H1 (cell line): ENCODE measurements at regions not wholly inside any gene's neighbourhood (a gene's known extent, or its start where the extent isn't known, plus 50 kb on each side); places are given as distances from the start of the nearest gene placed in this dataset.

Experiments used
- CTCF ChIA-PET: fragments of 300-600 bp; sonication (Branson Sonifier 250); formaldehyde crosslinking; loops from one replicate; lab custom pipeline; 2021; ENCODE audit not compliant: partially characterized antibody; lab: Charles Lee
- POLR2A ChIA-PET: fragments of 300-600 bp; sonication (Branson Sonifier 250); formaldehyde crosslinking; loops from one replicate; lab custom pipeline; 2021; ENCODE audit warnings: inconsistent platforms; ENCODE audit not compliant: partially characterized antibody; lab: Charles Lee
- DNase-seq, 2 experiments: peaks; one replicate each; pipeline versions ENCODE4 v3.0.0 to v3.0.0-alpha.2; 2010 to 2022; ENCODE audit warnings: low spot score in 2 of 2, low read depth in 1 of 2, mixed read lengths in 1 of 2
- FAIRE-seq: peaks from 2 replicates; lab custom pipeline; 2011; peaks lifted over from hg19 to GRCh38; lab: Jason Lieb, UNC
- H2AFZ ChIP-seq: 2 replicates; pipeline ENCODE4 v1.8.1; 2012; ENCODE audit warnings: low read length, inconsistent platforms
- H2AK5ac ChIP-seq: 2 replicates; pipeline ENCODE4 v1.6.1; 2013; ENCODE audit warnings: low read depth, low read length
- H2BK120ac ChIP-seq: replicated peaks from 2 replicates; pipeline ENCODE3; 2013; ENCODE audit warnings: low read depth, low read length, inconsistent platforms
- H2BK12ac ChIP-seq: 2 replicates; pipeline ENCODE4 v1.6.1; 2013; ENCODE audit warnings: low read depth, low read length
- H2BK15ac ChIP-seq: 2 replicates; pipeline ENCODE4 v1.6.1; 2013; ENCODE audit warnings: low read length
- H2BK20ac ChIP-seq: 2 replicates; pipeline ENCODE4 v1.6.1; 2013; ENCODE audit warnings: low read length
- H2BK5ac ChIP-seq: 2 replicates; pipeline ENCODE4 v1.6.1; 2013; ENCODE audit warnings: low read depth, low read length
- H3K14ac ChIP-seq: 2 replicates; pipeline ENCODE4 v1.6.1; 2013; ENCODE audit warnings: inconsistent platforms; ENCODE audit not compliant: insufficient read length
- H3K18ac ChIP-seq: 2 replicates; pipeline ENCODE4 v1.6.1; 2013; ENCODE audit warnings: low read length; ENCODE audit errors: extremely low read depth
- H3K23ac ChIP-seq: 2 replicates; pipeline ENCODE4 v1.6.1; 2013; ENCODE audit warnings: inconsistent platforms; ENCODE audit not compliant: insufficient read length
- H3K23me2 ChIP-seq: 2 replicates; pipeline ENCODE4 v1.6.1; 2013; ENCODE audit warnings: low read depth, low read length
- H3K27ac ChIP-seq: 2 replicates; pipeline ENCODE4 v1.6.1; 2011; ENCODE audit warnings: low read depth, low read length, inconsistent platforms
- H3K27me3 ChIP-seq, 4 experiments: replicated peaks in 1 of 4; 1 replicate in 1 of 4; 2 replicates in 3 of 4; pipeline versions ENCODE4 v1.6.1 to v1.8.1; 2011 to 2013; ENCODE audit warnings: low read length in 3 of 4, mild to moderate bottlenecking in 3 of 4, inconsistent platforms in 2 of 4, mixed read lengths in 2 of 4, moderate library complexity in 1 of 4; ENCODE audit not compliant: control insufficient read depth in 3 of 4, insufficient read depth in 3 of 4; ENCODE audit errors: extremely low read depth in 1 of 4
- H3K36me3 ChIP-seq, 4 experiments: 2 replicates each; pipeline versions ENCODE4 v1.6.1 to v1.8.1; 2011 to 2013; ENCODE audit warnings: mild to moderate bottlenecking in 4 of 4, low read length in 3 of 4, moderate library complexity in 2 of 4, control low read depth in 1 of 4, inconsistent platforms in 1 of 4; ENCODE audit not compliant: insufficient read depth in 4 of 4, control insufficient read depth in 2 of 4
- H3K4ac ChIP-seq: replicated peaks from 2 replicates; pipeline ENCODE3; 2013; ENCODE audit warnings: low read length, low read depth, mixed read lengths, inconsistent platforms; ENCODE audit not compliant: insufficient read length
- H3K4me1 ChIP-seq, 4 experiments: replicated peaks in 1 of 4; 1 replicate in 1 of 4; 2 replicates in 3 of 4; pipeline versions ENCODE4 v1.6.1 to v1.8.1; 2011 to 2013; ENCODE audit warnings: low read length in 3 of 4, inconsistent platforms in 2 of 4, mixed read lengths in 1 of 4; ENCODE audit not compliant: insufficient read depth in 4 of 4, control insufficient read depth in 3 of 4
- H3K4me2 ChIP-seq, 2 experiments: 2 replicates each; pipeline versions ENCODE4 v1.6.1 to v1.8.1; 2011 to 2013; ENCODE audit warnings: low read depth in 2 of 2, low read length in 2 of 2, control low read depth in 1 of 2, inconsistent platforms in 1 of 2, mild to moderate bottlenecking in 1 of 2; ENCODE audit not compliant: insufficient read depth in 1 of 2
- H3K4me3 ChIP-seq, 4 experiments: fragments of 200-600, 300-600 bp in 1 of 4; sonication (generic), shearing (Covaris generic), sonication (Bioruptor Twin) in 1 of 4; 2 replicates each; pipeline versions ENCODE4 v1.5.1 to v1.8.1; 2011 to 2016; ENCODE audit warnings: low read length in 4 of 4, low read depth in 3 of 4, control low read depth in 2 of 4, inconsistent platforms in 2 of 4, mild to moderate bottlenecking in 2 of 4, mixed read lengths in 1 of 4, moderate library complexity in 1 of 4; ENCODE audit not compliant: insufficient read depth in 2 of 4; ENCODE audit errors: extremely low read depth in 1 of 4
- H3K56ac ChIP-seq: replicated peaks from 2 replicates; pipeline ENCODE3; 2013; ENCODE audit warnings: low read depth, mild to moderate bottlenecking, mixed read lengths, low read length, inconsistent platforms; ENCODE audit not compliant: insufficient read length
- H3K79me1 ChIP-seq: 2 replicates; pipeline ENCODE4 v1.6.1; 2013; ENCODE audit warnings: low read depth, low read length, control low read depth
- H3K79me2 ChIP-seq, 2 experiments: 2 replicates each; pipeline versions ENCODE4 v1.6.1 to v1.8.1; 2012 to 2013; ENCODE audit warnings: low read length in 2 of 2, mild to moderate bottlenecking in 2 of 2, inconsistent platforms in 1 of 2; ENCODE audit not compliant: insufficient read depth in 2 of 2, control insufficient read depth in 1 of 2
- H3K9ac ChIP-seq, 4 experiments: replicated peaks in 1 of 4; 1 replicate in 1 of 4; 2 replicates in 3 of 4; pipeline versions ENCODE4 v1.6.1 to v1.8.1; 2011 to 2013; ENCODE audit warnings: low read depth in 3 of 4, low read length in 3 of 4, control low read depth in 2 of 4, mild to moderate bottlenecking in 2 of 4, moderate library complexity in 2 of 4, inconsistent platforms in 1 of 4; ENCODE audit errors: extremely low read depth in 1 of 4
- H3K9me3 ChIP-seq, 2 experiments: 2 replicates each; pipeline versions ENCODE4 v1.6.1 to v1.8.1; 2012 to 2013; ENCODE audit warnings: mild to moderate bottlenecking in 2 of 2, moderate library complexity in 2 of 2, control low read depth in 1 of 2, inconsistent platforms in 1 of 2, low read depth in 1 of 2, low read length in 1 of 2, mixed read lengths in 1 of 2; ENCODE audit not compliant: insufficient read depth in 2 of 2
- H4K20me1 ChIP-seq, 2 experiments: replicated peaks in 1 of 2; 2 replicates each; pipeline versions ENCODE3 to v1.8.1; 2011 to 2013; ENCODE audit warnings: inconsistent platforms in 2 of 2, low read length in 2 of 2, mild to moderate bottlenecking in 1 of 2; ENCODE audit not compliant: insufficient read depth in 2 of 2, control insufficient read depth in 1 of 2
- H4K5ac ChIP-seq: 2 replicates; pipeline ENCODE4 v1.6.1; 2013; ENCODE audit warnings: low read length, low read depth, mixed read lengths, inconsistent platforms; ENCODE audit not compliant: insufficient read length
- H4K8ac ChIP-seq: 2 replicates; pipeline ENCODE4 v1.8.0; 2013; ENCODE audit warnings: mild to moderate bottlenecking, moderate library complexity, low read length, inconsistent platforms; ENCODE audit not compliant: insufficient read depth; ENCODE audit errors: extremely low read depth
- H4K91ac ChIP-seq: replicated peaks from 2 replicates; pipeline ENCODE3; 2013; ENCODE audit warnings: low read length, mixed read lengths, inconsistent platforms; ENCODE audit not compliant: insufficient read length
- SIN3A ChIP-seq, 2 experiments: IDR thresholded peaks in 1 of 2; conservative IDR thresholded peaks in 1 of 2; 2 replicates each; pipeline ENCODE4 v1.6.1; 2011 to 2012; ENCODE audit warnings: low read length in 2 of 2, improper control_type of control experiment in 1 of 2, low read depth in 1 of 2, mild to moderate bottlenecking in 1 of 2
- TAF1 ChIP-seq: IDR thresholded peaks from 2 replicates; pipeline ENCODE4 v1.6.1; 2011; ENCODE audit warnings: mild to moderate bottlenecking, low read depth, low read length
- WGBS, 2 experiments: shearing (Covaris generic) in 1 of 2; methylation state at CpG; one replicate each; pipeline versions ENCODE4 v1.1.6 to v1.1.7; 2013 to 2015; ENCODE audit warnings: low lambda C conversion rate in 2 of 2, mixed read lengths in 2 of 2, inconsistent platforms in 1 of 2, low coverage in 1 of 2, missing lambda C conversion rate in 1 of 2; ENCODE audit not compliant: insufficient replicate concordance in 2 of 2, insufficient coverage in 1 of 2, insufficient read length in 1 of 2; ENCODE audit errors: extremely low coverage in 1 of 2, missing lambda C conversion rate in 1 of 2; 5-methylcytosine and 5-hydroxymethylcytosine counted together
- TF ChIP-seq, protein P1 (sequence below): IDR thresholded peaks from 2 replicates; pipeline ENCODE4 v1.6.1; 2012; ENCODE audit warnings: inconsistent platforms

DNA sequence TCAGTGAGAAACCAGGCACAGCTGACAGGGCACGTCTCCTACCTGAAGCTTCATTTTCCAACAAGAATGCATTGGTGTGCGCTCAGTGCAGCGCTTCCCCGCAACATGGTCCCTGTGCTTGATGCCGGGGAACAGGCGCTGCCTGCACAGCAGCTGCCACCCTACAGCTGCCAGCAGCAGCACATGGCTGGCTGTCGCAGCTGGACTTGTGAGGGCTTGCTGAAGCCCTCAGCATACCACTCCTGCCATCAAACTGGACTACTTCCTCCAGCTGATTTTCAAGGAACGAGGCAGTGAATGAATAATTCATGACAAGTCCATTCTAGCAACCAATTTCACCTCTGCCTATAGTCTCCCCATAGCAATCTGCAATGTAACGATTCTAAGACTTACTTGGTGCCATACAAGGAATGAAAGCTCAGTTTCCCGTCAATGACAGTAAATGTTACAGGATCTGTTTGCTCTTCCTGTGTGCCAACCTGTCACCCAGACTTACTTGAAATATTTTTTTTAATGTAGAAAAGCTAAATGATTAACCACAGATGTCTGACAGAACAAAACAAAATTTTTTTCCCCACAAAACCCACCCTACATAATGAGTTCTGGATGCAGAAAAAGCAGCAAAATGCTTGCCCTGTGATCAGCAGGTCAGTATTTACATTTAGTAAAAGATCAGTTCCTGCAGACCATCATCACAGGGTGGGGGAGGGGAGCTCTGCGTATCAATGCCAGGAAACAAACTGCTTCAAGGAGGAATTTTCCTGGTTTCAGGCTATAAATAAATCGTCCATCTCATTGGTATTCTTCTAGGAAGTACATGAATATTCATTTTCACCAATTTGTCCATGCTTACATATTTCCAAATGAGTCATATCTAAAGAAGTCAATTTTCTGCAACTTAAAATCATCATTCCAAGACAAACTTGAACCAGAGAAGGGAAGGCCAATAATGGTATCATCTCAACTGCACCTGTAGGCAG lies 140.6 kb downstream of the ALOX5 start:
- Histone ChIP-seq H3K4ac (no peak overlapping the region), H4K20me1 (peaks cover 0 to 1% of the 10 kb centered on the region in 2 experiments), H3K14ac (no peak overlapping the region), H3K27ac (no peak overlapping the region), H4K91ac (peak overlapping the region; percentile 44), H2BK5ac (no peak overlapping the region; the same call in 1 of the 2 replicates), H3K4me3 (no peak overlapping the region), H3K9me3 (peaks cover 0 to 13% of the 10 kb centered on the region in 2 experiments; a peak in 1 of 4 replicates), H3K36me3 (no peaks in the 10 kb centered on the region; a peak in 1 of 8 replicates), H2BK20ac (no peak overlapping the region), H3K23ac (no peak overlapping the region), H2BK12ac (no peak overlapping the region; the same call in 1 of the 2 replicates), H3K23me2 (no peaks in the 10 kb centered on the region), H3K18ac (no peak overlapping the region), H2BK120ac (no peak overlapping the region), H4K8ac (no peak overlapping the region), H2BK15ac (no peak overlapping the region), H3K9ac (no peak overlapping the region), H2AFZ (no peak overlapping the region), H3K79me2 (no peaks in the 10 kb centered on the region), H2AK5ac (no peak overlapping the region), H4K5ac (no peak overlapping the region), H3K56ac (no peak overlapping the region), H3K79me1 (no peaks in the 10 kb centered on the region; the same call in none of the 2 replicates), H3K4me1 (peaks cover 0 to 13% (median 2%) of the 10 kb centered on the region in 4 experiments; a peak in 5 of 7 replicates), H3K27me3 (no peaks in the 10 kb centered on the region), H3K4me2 (peak overlapping the region in 1 of 2 experiments; percentile 25; a peak in 1 of 4 replicates)
- 80% methylated on average over 12 of the region's 12 CpGs; no CpG with 5 or more reads in 1 of the 2 experiments for WGBS, 2 experiments
- FAIRE-seq (no peak), DNase-seq (no peak)
- TF ChIP-seq SIN3A (conservative IDR thresholded peaks at IDR 0.05 in 1 of 2, IDR thresholded peaks at IDR 0.05 in 1 of 2; ENCODE audit: low read depth in 1 of 2, low read length in 2 of 2) (0 out of 4 replicates have a peak, but pooled peaks of 1 of the 2 experiments have one; percentile 46), TAF1 (no peak)
- TF ChIP-seq, protein P1, sequence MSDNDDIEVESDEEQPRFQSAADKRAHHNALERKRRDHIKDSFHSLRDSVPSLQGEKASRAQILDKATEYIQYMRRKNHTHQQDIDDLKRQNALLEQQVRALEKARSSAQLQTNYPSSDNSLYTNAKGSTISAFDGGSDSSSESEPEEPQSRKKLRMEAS = 0 out of 2 replicates have a peak, but pooled peaks have one; percentile 49
- ChIA-PET CTCF (interaction anchor here (1.4 kb wide), 1 partner anchor 49 kb away, joined by 4 read pairs; no protein-coding TSS in a partner anchor), POLR2A (interaction anchor here (0.9 kb wide), 1 partner anchor 10 kb away, joined by 3 read pairs; no protein-coding TSS in a partner anchor)
